Effector memory CD4-positive, alpha-beta T cell (primary cell): ENCODE measurements at regions not wholly inside any gene's neighbourhood (a gene's known extent, or its start where the extent isn't known, plus 50 kb on each side); places are given as distances from the start of the nearest gene placed in this dataset.

Experiments
- DNase-seq, 3 donors: peaks; one replicate each; pipeline ENCODE4 v3.0.0-alpha.2; 2020
- H3K27ac ChIP-seq: 2 replicates; pipeline ENCODE4 v1.7.0; 2013; ENCODE audit warnings: mild to moderate bottlenecking, low read length, moderate library complexity; ENCODE audit not compliant: insufficient read depth, poor library complexity, severe bottlenecking
- H3K27me3 ChIP-seq: replicated peaks from 2 replicates; pipeline ENCODE4 v1.7.0; 2013; ENCODE audit warnings: mild to moderate bottlenecking, low read length; ENCODE audit not compliant: insufficient read depth, control insufficient read depth, poor library complexity, severe bottlenecking
- H3K36me3 ChIP-seq: 2 replicates; pipeline ENCODE4 v1.7.0; 2013; ENCODE audit warnings: mild to moderate bottlenecking, low read length, moderate library complexity; ENCODE audit not compliant: control insufficient read depth, insufficient read depth
- H3K4me1 ChIP-seq: 2 replicates; pipeline ENCODE4 v1.7.0; 2013; ENCODE audit warnings: low read length, mild to moderate bottlenecking; ENCODE audit not compliant: control insufficient read depth, insufficient read depth, poor library complexity, severe bottlenecking
- H3K4me3 ChIP-seq: 2 replicates; pipeline ENCODE4 v1.7.0; 2013; ENCODE audit warnings: low read length, low read depth, mild to moderate bottlenecking; ENCODE audit not compliant: insufficient read depth, poor library complexity, severe bottlenecking
- H3K9me3 ChIP-seq: 2 replicates; pipeline ENCODE4 v1.7.0; 2013; ENCODE audit warnings: mild to moderate bottlenecking, low read length, moderate library complexity; ENCODE audit not compliant: control insufficient read depth

GRCh38 chr6:91632308-91632707 is 1045.4 kb upstream of the MAP3K7 start:
- H3K4me3 ChIP-seq, result no peak overlapping the region
- no peaks in the 10 kb centered on the region for H3K36me3 ChIP-seq
- no peak overlapping the region for H3K27ac ChIP-seq
- no peaks in the 10 kb centered on the region for H3K4me1 ChIP-seq
- no peaks in the 10 kb centered on the region for H3K9me3 ChIP-seq
- no peaks in the 10 kb centered on the region for H3K27me3 ChIP-seq
- no peak for DNase-seq

GRCh38 chr6:91631227-91631626 is 1044.4 kb upstream of the MAP3K7 start:
- no peak for DNase-seq
- Histone ChIP-seq H3K4me3 (no peak overlapping the region), H3K36me3 (no peaks in the 10 kb centered on the region), H3K27me3 (no peaks in the 10 kb centered on the region), H3K9me3 (no peaks in the 10 kb centered on the region), H3K27ac (no peak overlapping the region), H3K4me1 (no peaks in the 10 kb centered on the region)

- no peaks in the 10 kb centered on the region for H3K27me3 ChIP-seq
- no peak overlapping the region for H3K4me3 ChIP-seq
- no peaks in the 10 kb centered on the region for H3K9me3 ChIP-seq
- DNase-seq, result no peak
- no peak overlapping the region for H3K27ac ChIP-seq
- H3K4me1 ChIP-seq, result no peaks in the 10 kb centered on the region
- H3K36me3 ChIP-seq, result no peaks in the 10 kb centered on the region
Measured at GRCh38 chr6:91626911-91627310, 1040.0 kb upstream of the MAP3K7 start.

- no peak overlapping the region for H3K27ac ChIP-seq
Measured at GRCh38 chr6:91613481-91613880, 1026.6 kb upstream of the MAP3K7 start.

GRCh38 chr6:91611190-91611589 is 1024.3 kb upstream of the MAP3K7 start:
- Histone ChIP-seq H3K27ac (no peak overlapping the region), H3K4me3 (no peak overlapping the region), H3K4me1 (no peaks in the 10 kb centered on the region), H3K36me3 (no peaks in the 10 kb centered on the region), H3K9me3 (no peaks in the 10 kb centered on the region), H3K27me3 (no peaks in the 10 kb centered on the region)
- DNase-seq, result no peak

More at GRCh38 chr6:91613481-91613880, 1026.6 kb upstream of the MAP3K7 start:
- no peaks in the 10 kb centered on the region for H3K27me3 ChIP-seq
- no peak overlapping the region for H3K4me3 ChIP-seq
- DNase-seq, result no peak
- H3K36me3 ChIP-seq, result no peaks in the 10 kb centered on the region
- no peaks in the 10 kb centered on the region for H3K9me3 ChIP-seq
- H3K4me1 ChIP-seq, result no peaks in the 10 kb centered on the region

GRCh38 chr6:91608428-91608827 is 1021.6 kb upstream of the MAP3K7 start:
- no peaks in the 10 kb centered on the region for H3K27me3 ChIP-seq

GRCh38 chr6:91606148-91606901 is 1019.5 kb upstream of the MAP3K7 start:
- DNase-seq, result no peak
- Histone ChIP-seq H3K36me3 (no peaks in the 10 kb centered on the region), H3K27me3 (no peaks in the 10 kb centered on the region), H3K27ac (no peak overlapping the region), H3K9me3 (no peaks in the 10 kb centered on the region), H3K4me3 (no peak overlapping the region), H3K4me1 (no peaks in the 10 kb centered on the region)

More at GRCh38 chr6:91608428-91608827, 1021.6 kb upstream of the MAP3K7 start:
- no peak overlapping the region for H3K4me3 ChIP-seq
- H3K36me3 ChIP-seq, result no peaks in the 10 kb centered on the region
- H3K4me1 ChIP-seq, result no peaks in the 10 kb centered on the region
- DNase-seq, result no peak
- no peaks in the 10 kb centered on the region for H3K9me3 ChIP-seq
- no peak overlapping the region for H3K27ac ChIP-seq

GRCh38 chr6:91600561-91600960 is 1013.7 kb upstream of the MAP3K7 start:
- Histone ChIP-seq H3K36me3 (no peaks in the 10 kb centered on the region), H3K4me3 (no peak overlapping the region), H3K9me3 (no peaks in the 10 kb centered on the region), H3K27ac (no peak overlapping the region), H3K4me1 (no peaks in the 10 kb centered on the region), H3K27me3 (no peaks in the 10 kb centered on the region)
- no peak for DNase-seq

GRCh38 chr6:91590191-91590590 is 1003.3 kb upstream of the MAP3K7 start:
- H3K27me3 ChIP-seq, result no peaks in the 10 kb centered on the region
- DNase-seq, result no peak
- no peaks in the 10 kb centered on the region for H3K36me3 ChIP-seq
- no peaks in the 10 kb centered on the region for H3K4me1 ChIP-seq
- no peak overlapping the region for H3K4me3 ChIP-seq
- no peak overlapping the region for H3K27ac ChIP-seq
- no peaks in the 10 kb centered on the region for H3K9me3 ChIP-seq

- H3K4me3 ChIP-seq, result no peak overlapping the region
- H3K27me3 ChIP-seq, result no peaks in the 10 kb centered on the region
- H3K36me3 ChIP-seq, result no peaks in the 10 kb centered on the region
- no peak overlapping the region for H3K27ac ChIP-seq
- H3K4me1 ChIP-seq, result no peaks in the 10 kb centered on the region
- H3K9me3 ChIP-seq, result no peaks in the 10 kb centered on the region
- DNase-seq, result no peak
Measured at GRCh38 chr6:91580635-91581034, 993.8 kb upstream of the MAP3K7 start.
